ACHN (cell line): ENCODE measurements at regions not wholly inside any gene's neighbourhood (a gene's known extent, or its start where the extent isn't known, plus 50 kb on each side); places are given as distances from the start of the nearest gene placed in this dataset.
A peak's percentile ranks its signal among the peaks of the same experiment; 100 is the strongest.
"Not testable (repeated sequence)": the region's sequence is repeated elsewhere in the genome, so short reads cannot be mapped to it uniquely, and the experiment has no call there.

ENCODE experiments used
- DNase-seq: peaks from one replicate; pipeline ENCODE4 v3.0.0-alpha.2; 2015
- in situ Hi-C: cut with HindIII; loops from 2 replicates; pipeline ENCODE4 v1.10.0; 2017; ENCODE audit warnings: low sequenced_read_pairs, low pct_ligation_motif_present, low pct_unique_long_range_greater_than_20kb

GRCh38 chr3:166634091-166634746 is 745.9 kb downstream of the ZBBX start:
- no peak for DNase-seq
- in situ Hi-C loops, result no loop called here

DNA sequence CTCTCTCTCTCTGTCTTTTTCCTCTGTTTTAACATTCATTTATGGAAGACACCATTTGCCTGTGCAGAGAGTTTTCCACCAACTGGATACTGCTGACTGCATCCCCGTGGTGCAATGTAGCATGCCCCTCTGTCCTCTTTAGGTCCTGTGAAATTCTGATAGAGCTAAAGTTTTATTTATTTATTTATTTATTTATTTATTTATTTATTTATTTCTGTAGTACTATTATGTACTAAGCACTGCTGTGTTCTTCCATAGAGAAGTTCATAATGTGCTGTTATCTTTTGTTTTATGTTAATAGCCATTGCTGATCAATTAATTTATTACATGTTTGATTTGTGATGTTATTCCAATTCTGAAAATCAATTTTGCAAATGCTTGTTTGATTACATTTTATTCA is 749.9 kb downstream of the ZBBX start:
- DNase-seq, result no peak
- in situ Hi-C loops, result no loop called here

DNA sequence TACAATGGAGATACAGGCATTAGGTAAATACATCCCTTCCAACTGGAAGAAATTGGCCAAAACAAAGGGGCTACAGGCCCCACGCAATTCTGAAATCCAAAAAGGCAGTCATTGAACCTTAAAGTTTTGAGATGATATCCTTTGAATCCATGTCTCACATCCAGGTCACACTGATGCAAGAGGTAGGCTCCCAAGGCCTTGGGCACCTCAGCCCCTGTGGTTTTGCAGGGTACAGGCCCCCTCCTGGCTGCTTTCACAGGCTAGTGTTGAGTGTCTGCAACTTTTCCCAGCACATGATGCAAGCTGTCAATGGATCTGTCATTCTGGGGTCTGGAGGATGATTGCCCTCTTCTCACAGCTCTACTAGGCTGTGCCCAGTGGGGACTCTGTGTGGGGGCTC is 766.7 kb downstream of the ZBBX start:
- in situ Hi-C loops, result no loop called here
- DNase-seq, result no peak

DNA sequence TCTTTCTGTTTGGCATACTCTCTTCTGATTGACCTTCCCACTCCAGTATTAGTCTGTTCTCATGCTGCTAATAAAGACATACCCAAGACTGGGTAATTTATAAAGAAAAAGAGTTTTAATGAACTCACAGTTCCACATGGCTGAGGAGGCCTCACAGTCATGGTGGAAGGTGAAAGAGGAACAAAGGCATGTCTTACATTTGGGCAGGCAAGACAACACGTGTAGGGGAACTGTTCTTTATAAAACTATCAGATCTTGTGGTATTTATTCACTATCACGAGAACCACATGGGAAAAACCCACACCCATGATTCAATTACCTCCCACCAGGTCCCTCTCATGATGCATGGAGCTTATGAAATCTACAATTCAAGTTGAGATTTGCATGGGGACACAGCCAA is 767.3 kb downstream of the ZBBX start:
- DNase-seq, in situ Hi-C loops: not testable (repeated sequence)

GRCh38 chr3:166607933-166608521 is 770.8 kb upstream of the BCHE start:
- no peak for DNase-seq
- in situ Hi-C loops, result no loop called here

GRCh38 chr3:166606988-166607387 is 769.8 kb upstream of the BCHE start:
- DNase-seq, result no peak
- in situ Hi-C loops, result no loop called here

GRCh38 chr3:166593776-166594175 is 756.6 kb upstream of the BCHE start:
- DNase-seq, result no peak
- in situ Hi-C loops, result no loop called here

DNA sequence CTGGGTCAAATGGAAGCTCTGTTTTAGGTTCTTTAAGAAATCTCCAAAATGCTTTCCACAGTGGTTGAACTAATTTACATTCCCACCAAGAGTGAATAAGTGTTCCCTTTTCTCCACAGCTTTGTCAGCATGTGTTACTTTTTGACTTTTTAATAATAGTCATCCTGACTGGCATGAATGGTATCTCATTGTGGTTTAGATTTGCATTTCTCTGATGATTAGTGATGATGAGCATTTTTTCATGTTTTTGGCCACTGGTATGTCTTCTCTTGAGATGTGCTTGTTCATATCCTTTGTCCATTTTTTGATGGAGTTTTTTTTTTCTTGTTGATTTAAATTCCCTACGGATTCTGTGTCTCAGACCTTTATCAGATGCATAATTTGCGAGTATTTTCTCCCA is 745.0 kb upstream of the BCHE start:
- DNase-seq, result no peak
- in situ Hi-C loops, result no loop called here

- no peak for DNase-seq
- in situ Hi-C loops, result no loop called here
These were observed 743.3 kb upstream of the BCHE start for GRCh38 chr3:166580561-166580960.

GRCh38 chr3:166575161-166575560 is 737.9 kb upstream of the BCHE start:
- in situ Hi-C loops, result no loop called here
- peak; percentile 44 for DNase-seq

GRCh38 chr3:166571686-166572085 is 734.5 kb upstream of the BCHE start:
- DNase-seq, in situ Hi-C loops: not testable (repeated sequence)

GRCh38 chr3:166570102-166570501 is 732.9 kb upstream of the BCHE start:
- in situ Hi-C loops, result no loop called here
- DNase-seq, result no peak

- DNase-seq, result no peak
- in situ Hi-C loops, result no loop called here
These were observed 732.4 kb upstream of the BCHE start for GRCh38 chr3:166569589-166569988.

- in situ Hi-C loops, result no loop called here
- DNase-seq, result no peak
These were observed 723.0 kb upstream of the BCHE start for GRCh38 chr3:166560253-166560652.

- in situ Hi-C loops, result no loop called here
- no peak for DNase-seq
These were observed 719.7 kb upstream of the BCHE start for GRCh38 chr3:166556955-166557354.

GRCh38 chr3:166554023-166554422 is 716.8 kb upstream of the BCHE start:
- no peak for DNase-seq
- in situ Hi-C loops, result no loop called here

DNA sequence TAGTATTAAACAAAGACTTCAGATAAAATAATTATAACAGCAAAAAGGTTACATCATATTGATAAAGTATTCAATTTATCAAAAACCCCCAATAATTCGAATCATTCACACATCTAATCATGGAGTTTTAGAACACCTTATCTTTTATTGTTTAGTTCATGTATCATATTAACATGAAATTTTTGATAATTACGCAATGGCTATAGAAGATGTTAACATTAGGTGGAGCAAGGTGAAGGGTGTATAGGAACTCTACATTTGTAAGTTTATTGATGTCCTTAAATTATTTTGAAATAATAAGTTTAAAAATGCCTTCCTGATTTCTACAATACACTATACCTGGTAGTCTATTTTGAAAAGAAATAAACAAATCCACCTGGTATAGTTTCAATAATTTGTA is 696.5 kb upstream of the BCHE start:
- in situ Hi-C loops, result no loop called here
- no peak for DNase-seq

DNA sequence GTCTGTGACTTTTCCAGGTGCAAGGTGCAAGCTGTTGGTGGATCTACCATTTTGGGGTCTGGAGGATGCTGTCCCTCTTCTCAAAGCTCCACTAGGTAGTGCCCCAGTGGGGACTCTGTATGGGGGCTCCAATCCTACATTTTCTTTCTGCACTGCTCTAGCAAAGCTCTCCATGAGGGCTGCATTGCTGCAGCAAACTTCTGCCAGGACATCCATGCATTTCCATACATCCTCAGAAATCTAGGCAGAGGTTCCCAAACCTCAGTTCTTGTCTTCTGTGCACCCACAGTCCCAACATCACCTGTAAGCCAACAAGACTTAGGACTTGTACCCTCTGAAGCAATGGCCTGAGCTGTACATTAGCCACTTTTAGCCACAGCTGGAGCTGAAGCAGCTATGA is 694.5 kb upstream of the BCHE start:
- in situ Hi-C loops, result no loop called here
- peak; percentile 2 for DNase-seq

- in situ Hi-C loops, result no loop called here
- no peak for DNase-seq
These were observed 690.1 kb upstream of the BCHE start for GRCh38 chr3:166527325-166527724.

GRCh38 chr3:166526881-166527280 is 689.7 kb upstream of the BCHE start:
- in situ Hi-C loops, result no loop called here

DNA sequence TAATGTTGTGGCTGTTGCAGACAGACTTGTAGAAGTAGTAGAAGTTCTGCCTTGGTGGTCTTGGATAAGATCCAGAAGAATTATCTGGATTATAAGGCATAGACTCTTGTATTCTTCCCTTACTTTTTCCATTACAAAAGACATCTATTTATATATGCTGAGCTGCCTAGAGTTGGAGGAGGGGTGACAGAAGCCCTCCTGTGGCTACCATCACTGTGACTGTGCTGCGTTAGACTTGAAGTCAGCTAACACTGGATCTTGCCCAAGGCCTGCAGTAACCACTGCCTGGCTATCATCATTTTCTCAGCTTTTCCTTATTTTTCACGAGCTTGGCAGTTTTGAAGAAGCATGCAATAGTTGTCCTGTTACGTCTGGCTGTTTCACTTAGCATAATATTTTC is 684.8 kb upstream of the BCHE start:
- no peak for DNase-seq
- in situ Hi-C loops, result no loop called here

More at GRCh38 chr3:166526881-166527280, 689.7 kb upstream of the BCHE start:
- no peak for DNase-seq
